Right hindlimb (tissue), 1 donor: ENCODE measurements at regions not wholly inside any gene's neighbourhood (a gene's known extent, or its start where the extent isn't known, plus 50 kb on each side); places are given as distances from the start of the nearest gene placed in this dataset.
"Not testable (repeated sequence)": the region's sequence is repeated elsewhere in the genome, so short reads cannot be mapped to it uniquely, and the experiment has no call there.

Source experiments
- DNase-seq: peaks from one replicate; pipeline ENCODE4 v3.0.0-alpha.2; 2018

- not testable (repeated sequence) for DNase-seq
Measured at GRCh38 chr7:6991169-6991611, 165.1 kb upstream of the CCZ1B start.

- not testable (repeated sequence) for DNase-seq
Measured at GRCh38 chr7:6991686-6992085, 165.6 kb upstream of the CCZ1B start.

- DNase-seq, result not testable (repeated sequence)
Measured at GRCh38 chr7:6992133-6992532, 166.1 kb upstream of the CCZ1B start.

- DNase-seq, result not testable (repeated sequence)
Measured at GRCh38 chr7:6995026-6995425, 169.0 kb upstream of the CCZ1B start.

- DNase-seq, result not testable (repeated sequence)
Measured at GRCh38 chr7:6995493-6996289, 169.6 kb upstream of the CCZ1B start.

GRCh38 chr7:6999067-6999666, 173.1 kb upstream of the CCZ1B start:
- DNase-seq, result not testable (repeated sequence)

- DNase-seq, result no peak
Measured at GRCh38 chr7:7002418-7003062, 176.5 kb upstream of the CCZ1B start.

GRCh38 chr7:7005303-7005702, 177.0 kb upstream of the C1GALT1 start:
- DNase-seq, result no peak

GRCh38 chr7:7005949-7006348, 176.4 kb upstream of the C1GALT1 start:
- not testable (repeated sequence) for DNase-seq

GRCh38 chr7:7011241-7011640, 171.1 kb upstream of the C1GALT1 start:
- DNase-seq, result not testable (repeated sequence)

- DNase-seq, result not testable (repeated sequence)
Measured at GRCh38 chr7:7011751-7012150, 170.6 kb upstream of the C1GALT1 start.

- no peak for DNase-seq
Measured at GRCh38 chr7:7014827-7015595, 167.3 kb upstream of the C1GALT1 start.

GRCh38 chr7:7017707-7018280, 164.6 kb upstream of the C1GALT1 start:
- DNase-seq, result no peak

GRCh38 chr7:7018290-7018689, 164.1 kb upstream of the C1GALT1 start:
- DNase-seq, result no peak

GRCh38 chr7:7032221-7032620, 150.1 kb upstream of the C1GALT1 start:
- DNase-seq, result no peak

GRCh38 chr7:7035851-7036250, 146.5 kb upstream of the C1GALT1 start:
- DNase-seq, result no peak

- DNase-seq, result not testable (repeated sequence)
Measured at GRCh38 chr7:7042286-7042893, 140.0 kb upstream of the C1GALT1 start.

GRCh38 chr7:7044806-7045205, 137.5 kb upstream of the C1GALT1 start:
- DNase-seq, result no peak

GRCh38 chr7:7048213-7048612, 134.1 kb upstream of the C1GALT1 start:
- no peak for DNase-seq

- no peak for DNase-seq
Measured at GRCh38 chr7:7051206-7051877, 131.0 kb upstream of the C1GALT1 start.

- DNase-seq, result no peak
Measured at GRCh38 chr7:7054252-7054830, 128.0 kb upstream of the C1GALT1 start.
